Adrenal gland (tissue), 5 donors: ENCODE measurements at regions not wholly inside any gene's neighbourhood (a gene's known extent, or its start where the extent isn't known, plus 50 kb on each side); places are given as distances from the start of the nearest gene placed in this dataset.

Experiments used
- POLR2A ChIP-seq, 2 donors: fragments of 450-650 bp; IDR thresholded peaks; one replicate each; pipeline ENCODE4 v1.6.1; 2017; ENCODE audit warnings: antibody characterized with exemption in 2 of 2, mild to moderate bottlenecking in 2 of 2, moderate library complexity in 1 of 2
- TF ChIP-seq, protein P1 (sequence below), 6 experiments: fragments of 450-650 bp in 4 of 6; fragments of 200-600 bp in 2 of 6; sonication (generic) in 1 of 6; IDR thresholded peaks; 1 replicate in 5 of 6; 2 replicates in 1 of 6; pipeline versions ENCODE4 v1.5.1 to v1.8.0; 2016 to 2021; ENCODE audit warnings: antibody characterized with exemption in 6 of 6, mild to moderate bottlenecking in 2 of 6, moderate library complexity in 1 of 6
- donor health status: DM: no; HTN: no; CAD: no.

DNA sequence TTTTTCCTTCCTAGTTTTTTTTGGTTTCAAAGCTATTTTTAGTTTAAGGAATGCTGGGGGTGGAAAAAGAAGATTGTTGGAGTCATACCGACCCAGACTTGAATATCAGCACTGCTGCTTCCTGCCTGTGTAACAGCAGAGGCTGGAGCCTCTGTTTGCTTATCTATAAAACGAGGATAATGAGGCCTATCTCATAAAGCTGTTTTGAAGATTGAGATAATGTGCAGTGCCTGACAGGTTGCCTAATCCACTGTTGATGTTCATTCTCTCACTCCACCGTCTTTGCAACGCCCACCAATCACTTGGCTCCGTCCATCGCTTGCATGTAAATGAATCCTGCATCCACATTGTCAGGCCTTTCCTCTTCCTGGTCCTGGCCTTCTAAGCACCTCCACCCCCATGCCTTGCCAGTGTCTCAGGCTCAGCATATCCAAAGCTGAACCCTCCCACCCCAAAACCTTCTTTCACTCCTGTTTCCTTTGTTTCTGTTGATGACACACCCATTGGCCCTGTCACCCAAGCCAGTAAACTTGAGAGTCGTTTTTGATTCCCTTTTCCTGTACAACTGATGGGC, 94.9 kb downstream of the MEX3B start:
- TF ChIP-seq, protein P1, sequence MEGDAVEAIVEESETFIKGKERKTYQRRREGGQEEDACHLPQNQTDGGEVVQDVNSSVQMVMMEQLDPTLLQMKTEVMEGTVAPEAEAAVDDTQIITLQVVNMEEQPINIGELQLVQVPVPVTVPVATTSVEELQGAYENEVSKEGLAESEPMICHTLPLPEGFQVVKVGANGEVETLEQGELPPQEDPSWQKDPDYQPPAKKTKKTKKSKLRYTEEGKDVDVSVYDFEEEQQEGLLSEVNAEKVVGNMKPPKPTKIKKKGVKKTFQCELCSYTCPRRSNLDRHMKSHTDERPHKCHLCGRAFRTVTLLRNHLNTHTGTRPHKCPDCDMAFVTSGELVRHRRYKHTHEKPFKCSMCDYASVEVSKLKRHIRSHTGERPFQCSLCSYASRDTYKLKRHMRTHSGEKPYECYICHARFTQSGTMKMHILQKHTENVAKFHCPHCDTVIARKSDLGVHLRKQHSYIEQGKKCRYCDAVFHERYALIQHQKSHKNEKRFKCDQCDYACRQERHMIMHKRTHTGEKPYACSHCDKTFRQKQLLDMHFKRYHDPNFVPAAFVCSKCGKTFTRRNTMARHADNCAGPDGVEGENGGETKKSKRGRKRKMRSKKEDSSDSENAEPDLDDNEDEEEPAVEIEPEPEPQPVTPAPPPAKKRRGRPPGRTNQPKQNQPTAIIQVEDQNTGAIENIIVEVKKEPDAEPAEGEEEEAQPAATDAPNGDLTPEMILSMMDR (IDR thresholded peaks at IDR 0.05) = no peak
- no peak for TF ChIP-seq POLR2A (IDR thresholded peaks at IDR 0.05)
